GM23338 (cell line): ENCODE measurements at regions not wholly inside any gene's neighbourhood (a gene's known extent, or its start where the extent isn't known, plus 50 kb on each side); places are given as distances from the start of the nearest gene placed in this dataset.

Experiments
- ATAC-seq: fragments of 200-7000 bp; cut with Tn5 transposase; 3 replicates; pipeline ENCODE4 v1.9.1; 2020
- DNase-seq: peaks from one replicate; pipeline ENCODE4 v3.0.0-alpha.2; 2015; ENCODE audit warnings: low spot score
- H2AFZ ChIP-seq: fragments of 200-600 bp; sonication (generic); 2 replicates; pipeline ENCODE4 v1.8.0; 2016; ENCODE audit warnings: antibody characterized with exemption, mild to moderate bottlenecking, moderate library complexity
- H3F3A ChIP-seq: fragments of 200-600 bp; sonication (generic); replicated peaks from 2 replicates; pipeline ENCODE4 v1.8.0; 2017; ENCODE audit warnings: antibody characterized with exemption, mixed run types, low read depth
- H3K27ac ChIP-seq: fragments of 200-600 bp; sonication (generic); 2 replicates; pipeline ENCODE4 v1.6.1; 2016; ENCODE audit warnings: low read depth
- H3K27me3 ChIP-seq: fragments of 200-600 bp; sonication (generic); 2 replicates; pipeline ENCODE4 v1.8.0; 2016; ENCODE audit warnings: mild to moderate bottlenecking, mixed run types, moderate library complexity; ENCODE audit not compliant: insufficient read depth
- H3K36me3 ChIP-seq: fragments of 200-600 bp; sonication (generic); 2 replicates; pipeline ENCODE4 v1.8.0; 2016; ENCODE audit warnings: mild to moderate bottlenecking; ENCODE audit not compliant: insufficient read depth
- H3K4me1 ChIP-seq: fragments of 200-600 bp; sonication (generic); 2 replicates; pipeline ENCODE4 v1.8.0; 2016; ENCODE audit warnings: mild to moderate bottlenecking, moderate library complexity; ENCODE audit not compliant: insufficient read depth
- H3K4me2 ChIP-seq: fragments of 200-600 bp; sonication (generic); 2 replicates; pipeline ENCODE4 v1.7.1; 2017; ENCODE audit warnings: mixed run types
- H3K4me3 ChIP-seq: fragments of 200-600 bp; sonication (generic); 2 replicates; pipeline ENCODE4 v1.6.1; 2016; ENCODE audit warnings: mixed run types
- H3K79me2 ChIP-seq: fragments of 200-600 bp; sonication (generic); replicated peaks from 2 replicates; pipeline ENCODE4 v1.8.0; 2017; ENCODE audit warnings: mild to moderate bottlenecking; ENCODE audit not compliant: insufficient read depth
- H3K9me2 ChIP-seq: fragments of 200-600 bp; sonication (generic); 2 replicates; pipeline ENCODE4 v1.8.0; 2017; ENCODE audit not compliant: insufficient read depth
- H4K20me1 ChIP-seq: fragments of 200-600 bp; sonication (generic); replicated peaks from 2 replicates; pipeline ENCODE4 v1.8.0; 2017; ENCODE audit warnings: mild to moderate bottlenecking; ENCODE audit not compliant: insufficient read depth
- H3K27ac Mint-ChIP-seq: 2 replicates; pipeline ENCODE4 v1.8.0; 2020; ENCODE audit warnings: inconsistent platforms, mild to moderate bottlenecking, moderate library complexity, mixed read lengths
- H3K27me3 Mint-ChIP-seq: 3 replicates; pipeline ENCODE4 v1.8.0; 2022; ENCODE audit warnings: low read depth, mild to moderate bottlenecking, moderate library complexity, mixed read lengths, inconsistent platforms; ENCODE audit not compliant: insufficient read depth, poor library complexity
- H3K36me3 Mint-ChIP-seq: 3 replicates; pipeline ENCODE4 v1.8.0; 2021; ENCODE audit warnings: low read depth, mild to moderate bottlenecking, inconsistent platforms, moderate library complexity, mixed read lengths
- H3K4me1 Mint-ChIP-seq: 3 replicates; pipeline ENCODE4 v1.8.0; 2020; ENCODE audit warnings: mild to moderate bottlenecking, inconsistent platforms, mixed read lengths
- H3K4me3 Mint-ChIP-seq: 3 replicates; pipeline ENCODE4 v1.8.0; 2021; ENCODE audit warnings: moderate library complexity, mild to moderate bottlenecking, inconsistent platforms, mixed read lengths
- H3K9me3 Mint-ChIP-seq: 3 replicates; pipeline ENCODE4 v1.8.0; 2020; ENCODE audit warnings: moderate library complexity, mild to moderate bottlenecking, inconsistent platforms, mixed read lengths
- CTCF ChIP-seq, 2 experiments: fragments of 200-600 bp in 1 of 2; sonication (generic) in 1 of 2; conservative IDR thresholded peaks; 2 replicates each; pipeline versions ENCODE4 v1.5.1 to v1.6.1; 2016 to 2017; ENCODE audit warnings: antibody characterized with exemption in 2 of 2, low read depth in 2 of 2, mild to moderate bottlenecking in 2 of 2, moderate library complexity in 1 of 2
- EZH2phosphoT487 ChIP-seq: fragments of 200-600 bp; sonication (generic); IDR thresholded peaks from one replicate; pipeline ENCODE4 v1.8.1; 2018; ENCODE audit warnings: antibody characterized with exemption; ENCODE audit not compliant: unreplicated experiment
- JUNB ChIP-seq: IDR thresholded peaks from one replicate; pipeline ENCODE4 v1.6.1; 2016; ENCODE audit warnings: antibody characterized with exemption; ENCODE audit not compliant: unreplicated experiment
- TF ChIP-seq, protein P1 (sequence below): fragments of 250-450 bp; sonication (Bioruptor Pico); IDR thresholded peaks from 2 replicates; pipeline ENCODE4 v1.5.0; 2020; ENCODE audit warnings: mild to moderate bottlenecking, moderate library complexity

DNA sequence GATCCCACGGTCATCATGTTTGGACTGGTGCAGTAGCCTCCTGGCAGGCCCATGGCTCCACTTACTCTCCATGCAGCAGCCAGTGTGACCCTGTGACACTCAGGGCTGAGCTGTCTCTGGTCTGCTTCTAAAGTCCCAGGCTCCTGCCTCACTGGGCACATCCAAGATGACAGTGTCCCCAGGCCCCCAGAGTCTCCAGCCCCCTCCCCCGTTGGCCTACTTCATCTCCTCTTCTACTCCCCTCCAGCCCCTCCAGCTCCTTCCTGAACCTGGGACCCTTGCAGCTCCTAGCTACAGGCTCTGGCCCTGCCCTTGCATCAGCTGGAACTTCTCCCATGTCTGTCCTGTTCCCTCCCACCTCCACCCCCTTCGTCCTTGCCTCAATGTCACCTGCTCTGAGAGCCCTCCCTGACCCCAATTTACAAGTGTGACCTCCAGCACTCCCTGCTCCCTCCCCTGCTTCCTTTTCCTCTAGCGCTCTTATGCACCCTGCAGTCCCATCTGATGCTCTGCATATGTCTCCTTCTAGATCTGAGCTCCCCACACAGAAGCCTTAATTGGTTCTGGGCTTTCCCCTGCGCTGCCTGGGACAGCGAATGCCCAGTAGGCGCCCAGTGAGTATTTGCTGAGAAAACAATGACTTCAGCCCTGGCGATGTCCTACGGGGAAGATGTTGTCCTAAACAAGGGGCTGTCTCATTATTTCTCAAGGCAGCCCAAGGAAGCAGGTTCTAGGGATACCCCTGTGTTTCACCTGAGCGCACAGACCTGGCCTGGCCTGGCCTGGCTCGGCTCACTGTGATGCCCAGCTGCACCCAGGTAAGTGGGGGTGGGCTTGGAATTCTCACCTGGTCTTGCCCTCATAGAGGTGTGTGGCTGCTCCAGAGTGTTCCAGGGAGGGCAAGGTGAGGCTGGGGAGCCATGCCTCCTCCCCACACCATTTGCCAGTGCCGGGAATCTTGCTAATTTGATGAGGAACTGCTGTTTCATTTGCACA is 600.6 kb downstream of the PTPRU start (continued):
- TF ChIP-seq, protein P1, sequence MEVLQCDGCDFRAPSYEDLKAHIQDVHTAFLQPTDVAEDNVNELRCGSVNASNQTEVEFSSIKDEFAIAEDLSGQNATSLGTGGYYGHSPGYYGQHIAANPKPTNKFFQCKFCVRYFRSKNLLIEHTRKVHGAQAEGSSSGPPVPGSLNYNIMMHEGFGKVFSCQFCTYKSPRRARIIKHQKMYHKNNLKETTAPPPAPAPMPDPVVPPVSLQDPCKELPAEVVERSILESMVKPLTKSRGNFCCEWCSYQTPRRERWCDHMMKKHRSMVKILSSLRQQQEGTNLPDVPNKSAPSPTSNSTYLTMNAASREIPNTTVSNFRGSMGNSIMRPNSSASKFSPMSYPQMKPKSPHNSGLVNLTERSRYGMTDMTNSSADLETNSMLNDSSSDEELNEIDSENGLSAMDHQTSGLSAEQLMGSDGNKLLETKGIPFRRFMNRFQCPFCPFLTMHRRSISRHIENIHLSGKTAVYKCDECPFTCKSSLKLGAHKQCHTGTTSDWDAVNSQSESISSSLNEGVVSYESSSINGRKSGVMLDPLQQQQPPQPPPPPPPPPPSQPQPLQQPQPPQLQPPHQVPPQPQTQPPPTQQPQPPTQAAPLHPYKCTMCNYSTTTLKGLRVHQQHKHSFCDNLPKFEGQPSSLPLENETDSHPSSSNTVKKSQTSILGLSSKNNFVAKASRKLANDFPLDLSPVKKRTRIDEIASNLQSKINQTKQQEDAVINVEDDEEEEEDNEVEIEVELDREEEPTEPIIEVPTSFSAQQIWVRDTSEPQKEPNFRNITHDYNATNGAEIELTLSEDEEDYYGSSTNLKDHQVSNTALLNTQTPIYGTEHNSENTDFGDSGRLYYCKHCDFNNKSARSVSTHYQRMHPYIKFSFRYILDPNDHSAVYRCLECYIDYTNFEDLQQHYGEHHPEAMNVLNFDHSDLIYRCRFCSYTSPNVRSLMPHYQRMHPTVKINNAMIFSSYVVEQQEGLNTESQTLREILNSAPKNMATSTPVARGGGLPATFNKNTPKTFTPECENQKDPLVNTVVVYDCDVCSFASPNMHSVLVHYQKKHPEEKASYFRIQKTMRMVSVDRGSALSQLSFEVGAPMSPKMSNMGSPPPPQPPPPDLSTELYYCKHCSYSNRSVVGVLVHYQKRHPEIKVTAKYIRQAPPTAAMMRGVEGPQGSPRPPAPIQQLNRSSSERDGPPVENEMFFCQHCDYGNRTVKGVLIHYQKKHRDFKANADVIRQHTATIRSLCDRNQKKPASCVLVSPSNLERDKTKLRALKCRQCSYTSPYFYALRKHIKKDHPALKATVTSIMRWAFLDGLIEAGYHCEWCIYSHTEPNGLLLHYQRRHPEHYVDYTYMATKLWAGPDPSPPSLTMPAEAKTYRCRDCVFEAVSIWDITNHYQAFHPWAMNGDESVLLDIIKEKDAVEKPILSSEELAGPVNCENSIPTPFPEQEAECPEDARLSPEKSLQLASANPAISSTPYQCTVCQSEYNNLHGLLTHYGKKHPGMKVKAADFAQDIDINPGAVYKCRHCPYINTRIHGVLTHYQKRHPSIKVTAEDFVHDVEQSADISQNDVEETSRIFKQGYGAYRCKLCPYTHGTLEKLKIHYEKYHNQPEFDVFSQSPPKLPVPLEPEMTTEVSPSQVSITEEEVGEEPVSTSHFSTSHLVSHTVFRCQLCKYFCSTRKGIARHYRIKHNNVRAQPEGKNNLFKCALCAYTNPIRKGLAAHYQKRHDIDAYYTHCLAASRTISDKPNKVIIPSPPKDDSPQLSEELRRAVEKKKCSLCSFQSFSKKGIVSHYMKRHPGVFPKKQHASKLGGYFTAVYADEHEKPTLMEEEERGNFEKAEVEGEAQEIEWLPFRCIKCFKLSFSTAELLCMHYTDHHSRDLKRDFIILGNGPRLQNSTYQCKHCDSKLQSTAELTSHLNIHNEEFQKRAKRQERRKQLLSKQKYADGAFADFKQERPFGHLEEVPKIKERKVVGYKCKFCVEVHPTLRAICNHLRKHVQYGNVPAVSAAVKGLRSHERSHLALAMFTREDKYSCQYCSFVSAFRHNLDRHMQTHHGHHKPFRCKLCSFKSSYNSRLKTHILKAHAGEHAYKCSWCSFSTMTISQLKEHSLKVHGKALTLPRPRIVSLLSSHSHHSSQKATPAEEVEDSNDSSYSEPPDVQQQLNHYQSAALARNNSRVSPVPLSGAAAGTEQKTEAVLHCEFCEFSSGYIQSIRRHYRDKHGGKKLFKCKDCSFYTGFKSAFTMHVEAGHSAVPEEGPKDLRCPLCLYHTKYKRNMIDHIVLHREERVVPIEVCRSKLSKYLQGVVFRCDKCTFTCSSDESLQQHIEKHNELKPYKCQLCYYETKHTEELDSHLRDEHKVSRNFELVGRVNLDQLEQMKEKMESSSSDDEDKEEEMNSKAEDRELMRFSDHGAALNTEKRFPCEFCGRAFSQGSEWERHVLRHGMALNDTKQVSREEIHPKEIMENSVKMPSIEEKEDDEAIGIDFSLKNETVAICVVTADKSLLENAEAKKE: no peak
- TF ChIP-seq JUNB (no peak), EZH2phosphoT487 (no peak)

GRCh38 chr1:29835874-29836273 is 599.6 kb downstream of the PTPRU start:
- H3K4me3 Mint-ChIP-seq: no peak overlapping the region
- Histone ChIP-seq H3K79me2 (no peaks in the 10 kb centered on the region), H3K4me2 (no peak overlapping the region), H3K4me3 (no peak overlapping the region), H3K4me1 (no peaks in the 10 kb centered on the region), H3K27ac (no peak overlapping the region), H3K27me3 (no peaks in the 10 kb centered on the region), H2AFZ (no peak overlapping the region), H4K20me1 (no peaks in the 10 kb centered on the region), H3K36me3 (no peaks in the 10 kb centered on the region), H3F3A (no peaks in the 10 kb centered on the region), H3K9me2 (no peaks in the 10 kb centered on the region)
- ATAC-seq (no peak; the same call in 2 of the 3 replicates), DNase-seq (no peak)
- peaks cover 4% of the 10 kb centered on the region; the same call in 2 of the 3 replicates for H3K4me1 Mint-ChIP-seq
- H3K36me3 Mint-ChIP-seq: no peaks in the 10 kb centered on the region
- no peaks in the 10 kb centered on the region for H3K9me3 Mint-ChIP-seq
- TF ChIP-seq CTCF (conservative IDR thresholded peaks at IDR 0.05; ENCODE audit: low read depth in 2 of 2): peak in 1 of 2 experiments; percentile 48; a peak in 3 of 4 replicates
- no peak for TF ChIP-seq JUNB
- H3K27me3 Mint-ChIP-seq: peaks cover 3% of the 10 kb centered on the region
- H3K27ac Mint-ChIP-seq: no peak overlapping the region
